ENCODE measurements at regions not wholly inside any gene's neighbourhood (a gene's known extent, or its start where the extent isn't known, plus 50 kb on each side); places are given as distances from the start of the nearest gene placed in this dataset.

- Histone ChIP-seq H3K36me3 (ENCODE audit: low read depth, low read length) (no peaks in the 10 kb centered on the region), H3K79me2 (ENCODE audit: low read length) (no peaks in the 10 kb centered on the region), H3F3A (ENCODE audit: low read length, unreplicated experiment) (no peaks in the 10 kb centered on the region), H3K9me3 (ENCODE audit: low read length) (no peaks in the 10 kb centered on the region), H3K9me2 (replicated peaks; ENCODE audit: low read length) (no peaks in the 10 kb centered on the region), H3K4me2 (ENCODE audit: low read length) (no peak overlapping the region), H3K4me3 (ENCODE audit: low read length) (no peak overlapping the region), H3K27ac (ENCODE audit: low read length) (no peak overlapping the region), H3K4me1 (ENCODE audit: insufficient read depth, low read length) (peaks cover 16% of the 10 kb centered on the region), H4K20me1 (ENCODE audit: low read length) (no peaks in the 10 kb centered on the region), H3K27me3 (ENCODE audit: low read length) (no peaks in the 10 kb centered on the region), H2AFZ (ENCODE audit: low read length) (no peak overlapping the region), H3K9ac (ENCODE audit: low read length) (no peak overlapping the region)
- DNase-seq (no peak), ATAC-seq (no peak)
- TF ChIP-seq CTCF (conservative IDR thresholded peaks at IDR 0.05; ENCODE audit: low read depth, low read length), result no peak
- TF ChIP-seq EZH2phosphoT487 (IDR thresholded peaks at IDR 0.05; ENCODE audit: borderline replicate concordance, low read length), result no peak
- no peak for TF ChIP-seq EZH2 (IDR thresholded peaks at IDR 0.05; ENCODE audit: low read length, unreplicated experiment)
- POLR2A ChIA-PET (ENCODE audit: unreplicated experiment), result interaction anchor here (0.6 kb wide), 1 partner anchor 82 kb away, joined by 16 read pairs; no protein-coding TSS in a partner anchor
- intact Hi-C loops (cut with micrococcal nuclease), result no loop called here
- CTCF ChIA-PET, result no interaction called here
- BruUV-seq (replicated peaks), result no TSS peak
Measured at GRCh38 chr4:13710246-13710885, 82.8 kb upstream of the BOD1L1 start.

GRCh38 chr4:13711233-13711785, 83.8 kb upstream of the BOD1L1 start:
- intact Hi-C loops (cut with micrococcal nuclease), result no loop called here
- no peak overlapping the region for H2AFZ ChIP-seq (ENCODE audit: low read length)
- H3K36me3 ChIP-seq (ENCODE audit: low read depth, low read length), result no peaks in the 10 kb centered on the region
- DNase-seq (no peak), ATAC-seq (no peak)
- POLR2A ChIA-PET (ENCODE audit: unreplicated experiment), result no interaction called here
- no TSS peak for BruUV-seq (replicated peaks)
- H3K4me1 ChIP-seq (ENCODE audit: insufficient read depth, low read length), result peaks cover 6% of the 10 kb centered on the region
- no peaks in the 10 kb centered on the region for H3F3A ChIP-seq (ENCODE audit: low read length, unreplicated experiment)
- H3K4me3 ChIP-seq (ENCODE audit: low read length), result no peak overlapping the region
- TF ChIP-seq EZH2 (IDR thresholded peaks at IDR 0.05; ENCODE audit: low read length, unreplicated experiment) (no peak), EZH2phosphoT487 (IDR thresholded peaks at IDR 0.05; ENCODE audit: borderline replicate concordance, low read length) (no peak), CTCF (conservative IDR thresholded peaks at IDR 0.05; ENCODE audit: low read depth, low read length) (no peak)
- H3K27ac ChIP-seq (ENCODE audit: low read length), result no peak overlapping the region
- no peak overlapping the region for H3K4me2 ChIP-seq (ENCODE audit: low read length)
- no peaks in the 10 kb centered on the region for H3K27me3 ChIP-seq (ENCODE audit: low read length)
- no peaks in the 10 kb centered on the region for H3K9me2 ChIP-seq (replicated peaks; ENCODE audit: low read length)
- no peaks in the 10 kb centered on the region for H3K9me3 ChIP-seq (ENCODE audit: low read length)
- CTCF ChIA-PET, result no interaction called here
- no peaks in the 10 kb centered on the region for H3K79me2 ChIP-seq (ENCODE audit: low read length)
- H3K9ac ChIP-seq (ENCODE audit: low read length), result no peak overlapping the region
- H4K20me1 ChIP-seq (ENCODE audit: low read length), result no peaks in the 10 kb centered on the region

- ChIA-PET POLR2A (ENCODE audit: unreplicated experiment) (no interaction called here), CTCF (no interaction called here)
- Histone ChIP-seq H3K27me3 (ENCODE audit: low read length) (no peaks in the 10 kb centered on the region), H3K4me1 (ENCODE audit: insufficient read depth, low read length) (no peaks in the 10 kb centered on the region), H3K36me3 (ENCODE audit: low read depth, low read length) (no peaks in the 10 kb centered on the region), H3K9ac (ENCODE audit: low read length) (no peak overlapping the region), H3F3A (ENCODE audit: low read length, unreplicated experiment) (no peaks in the 10 kb centered on the region), H3K9me3 (ENCODE audit: low read length) (no peaks in the 10 kb centered on the region), H3K9me2 (replicated peaks; ENCODE audit: low read length) (no peaks in the 10 kb centered on the region), H3K79me2 (ENCODE audit: low read length) (no peaks in the 10 kb centered on the region), H3K27ac (ENCODE audit: low read length) (no peak overlapping the region), H3K4me3 (ENCODE audit: low read length) (no peak overlapping the region), H3K4me2 (ENCODE audit: low read length) (no peak overlapping the region), H2AFZ (ENCODE audit: low read length) (no peak overlapping the region), H4K20me1 (ENCODE audit: low read length) (no peaks in the 10 kb centered on the region)
- intact Hi-C loops (cut with micrococcal nuclease), result no loop called here
- no TSS peak for BruUV-seq (replicated peaks)
- no peak for DNase-seq
- no peak for TF ChIP-seq EZH2 (IDR thresholded peaks at IDR 0.05; ENCODE audit: low read length, unreplicated experiment)
- no peak for TF ChIP-seq CTCF (conservative IDR thresholded peaks at IDR 0.05; ENCODE audit: low read depth, low read length)
- no peak for TF ChIP-seq EZH2phosphoT487 (IDR thresholded peaks at IDR 0.05; ENCODE audit: borderline replicate concordance, low read length)
- ATAC-seq, result no peak
Measured at GRCh38 chr4:13721894-13722293, 94.4 kb upstream of the BOD1L1 start.
